Neural crest cell (in vitro differentiated cells): ENCODE measurements at regions not wholly inside any gene's neighbourhood (a gene's known extent, or its start where the extent isn't known, plus 50 kb on each side); places are given as distances from the start of the nearest gene placed in this dataset.

Source experiments
- DNase-seq: peaks from one replicate; pipeline ENCODE4 v3.0.0; 2021; ENCODE audit warnings: low read depth, mixed read lengths, low spot score
- H3K27ac Mint-ChIP-seq: one replicate; pipeline ENCODE4 v1.8.0; 2021; ENCODE audit warnings: mild to moderate bottlenecking, mixed read lengths; ENCODE audit not compliant: unreplicated experiment
- H3K27me3 Mint-ChIP-seq: 2 replicates; pipeline ENCODE4 v1.8.0; 2021; ENCODE audit warnings: low read depth, mild to moderate bottlenecking, mixed read lengths
- H3K36me3 Mint-ChIP-seq: 2 replicates; pipeline ENCODE4 v1.8.0; 2021; ENCODE audit warnings: low read depth, mild to moderate bottlenecking, mixed read lengths
- H3K4me1 Mint-ChIP-seq: 2 replicates; pipeline ENCODE4 v1.8.0; 2021; ENCODE audit warnings: mixed read lengths
- H3K4me3 Mint-ChIP-seq: one replicate; pipeline ENCODE4 v1.8.0; 2021; ENCODE audit warnings: mild to moderate bottlenecking, mixed read lengths
- H3K9me3 Mint-ChIP-seq: 2 replicates; pipeline ENCODE4 v1.8.0; 2021; ENCODE audit warnings: mixed read lengths
- CTCF ChIP-seq: fragments of 200-600 bp; sonication (generic); conservative IDR thresholded peaks from 2 replicates; pipeline ENCODE4 v1.5.0; 2021; ENCODE audit warnings: antibody characterized with exemption, mild to moderate bottlenecking

GRCh38 chr12:118773956-118774723 is 207.2 kb upstream of the SRRM4 start:
- peaks cover 26% of the 10 kb centered on the region for H3K4me1 Mint-ChIP-seq
- no peaks in the 10 kb centered on the region for H3K36me3 Mint-ChIP-seq
- H3K4me3 Mint-ChIP-seq = peak overlapping the region; percentile 85
- TF ChIP-seq CTCF = no peak
- peak; percentile 69 for DNase-seq
- H3K27me3 Mint-ChIP-seq = peaks cover 28% of the 10 kb centered on the region
- no peaks in the 10 kb centered on the region for H3K9me3 Mint-ChIP-seq
- H3K27ac Mint-ChIP-seq = peak overlapping the region; percentile 94

- H3K27me3 Mint-ChIP-seq = peaks cover 25% of the 10 kb centered on the region
- no peak overlapping the region for H3K27ac Mint-ChIP-seq
- DNase-seq = no peak
- H3K9me3 Mint-ChIP-seq = no peaks in the 10 kb centered on the region
- no peak for TF ChIP-seq CTCF
- no peaks in the 10 kb centered on the region for H3K36me3 Mint-ChIP-seq
- H3K4me3 Mint-ChIP-seq = no peak overlapping the region
- peaks cover 28% of the 10 kb centered on the region for H3K4me1 Mint-ChIP-seq
Observed at GRCh38 chr12:118777504-118777903, 203.8 kb upstream of the SRRM4 start.

DNA sequence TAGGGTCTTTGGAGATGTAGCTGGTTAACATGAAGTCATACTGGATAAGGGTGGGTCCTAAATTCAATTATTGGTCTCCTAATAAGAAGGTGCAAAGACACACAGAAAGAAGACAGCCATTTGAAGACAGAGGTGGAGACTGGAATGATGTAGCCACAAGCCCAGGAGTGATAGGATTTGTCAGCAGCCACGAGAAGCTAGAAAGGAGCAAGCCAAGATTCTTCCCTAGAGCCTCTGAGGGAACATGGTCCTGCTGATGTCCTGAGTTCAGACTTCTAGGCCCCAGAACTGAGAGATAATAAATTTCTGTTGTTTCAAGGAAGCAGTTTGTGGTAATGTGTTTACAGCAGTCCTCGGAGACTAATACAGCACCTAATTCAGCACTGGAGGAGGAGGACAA is 203.3 kb upstream of the SRRM4 start:
- Mint-ChIP-seq H3K9me3 (no peaks in the 10 kb centered on the region), H3K36me3 (no peaks in the 10 kb centered on the region), H3K27ac (no peak overlapping the region), H3K4me3 (no peak overlapping the region), H3K27me3 (peaks cover 26% of the 10 kb centered on the region), H3K4me1 (peaks cover 28% of the 10 kb centered on the region)
- DNase-seq = no peak
- no peak for TF ChIP-seq CTCF

DNA sequence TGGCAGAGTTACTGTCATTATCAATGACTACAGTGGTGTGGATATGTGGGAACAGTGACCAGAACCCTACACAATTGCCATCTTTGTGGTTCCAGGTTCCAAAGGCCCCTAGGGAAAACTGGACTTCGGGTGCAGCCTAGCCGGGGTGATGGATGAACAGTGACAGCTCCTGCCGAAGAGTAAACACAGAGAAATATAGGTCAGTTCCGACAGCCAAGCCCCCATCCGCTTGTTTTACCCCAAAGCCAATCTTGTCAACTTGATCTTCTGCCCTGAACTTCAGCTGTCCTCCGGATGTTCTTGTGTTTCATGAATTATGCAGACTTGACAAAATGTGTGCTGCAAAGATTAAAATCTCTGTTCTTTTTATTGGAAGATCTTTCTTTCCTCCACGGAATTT is 200.4 kb upstream of the SRRM4 start:
- Mint-ChIP-seq H3K4me1 (peaks cover 5% of the 10 kb centered on the region), H3K27me3 (peaks cover 18% of the 10 kb centered on the region), H3K27ac (no peak overlapping the region), H3K9me3 (no peaks in the 10 kb centered on the region), H3K4me3 (no peak overlapping the region), H3K36me3 (no peaks in the 10 kb centered on the region)
- TF ChIP-seq CTCF = no peak
- DNase-seq = no peak

DNA sequence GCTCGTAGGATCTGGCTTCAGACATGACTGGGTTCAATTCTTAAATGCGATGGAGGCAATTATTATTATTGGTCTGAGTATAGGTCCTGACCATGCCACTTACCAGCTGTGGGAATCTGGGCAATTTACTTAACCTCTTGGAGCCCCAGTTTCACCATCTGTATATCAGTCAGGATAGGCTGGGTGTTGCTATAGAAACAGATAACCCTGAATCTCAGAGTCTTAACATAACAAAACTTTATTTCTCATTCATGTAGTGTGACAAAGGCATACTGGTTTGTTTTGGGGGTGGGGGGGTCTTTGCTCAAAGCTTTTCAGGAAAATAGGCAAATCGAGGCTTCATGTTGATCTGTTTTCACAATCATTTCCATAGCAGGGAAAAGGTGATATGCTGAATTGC is 199.6 kb upstream of the SRRM4 start:
- Mint-ChIP-seq H3K27me3 (peaks cover 19% of the 10 kb centered on the region), H3K4me1 (peaks cover 5% of the 10 kb centered on the region), H3K4me3 (no peak overlapping the region), H3K27ac (no peak overlapping the region), H3K9me3 (no peaks in the 10 kb centered on the region), H3K36me3 (no peaks in the 10 kb centered on the region)
- no peak for TF ChIP-seq CTCF
- DNase-seq = no peak
